ENCODE measurements at regions not wholly inside any gene's neighbourhood (a gene's known extent, or its start where the extent isn't known, plus 50 kb on each side); places are given as distances from the start of the nearest gene placed in this dataset.

GRCh38 chr4:18803781-18804180 is 782.2 kb upstream of the LCORL start:
- TF ChIP-seq, protein P1, sequence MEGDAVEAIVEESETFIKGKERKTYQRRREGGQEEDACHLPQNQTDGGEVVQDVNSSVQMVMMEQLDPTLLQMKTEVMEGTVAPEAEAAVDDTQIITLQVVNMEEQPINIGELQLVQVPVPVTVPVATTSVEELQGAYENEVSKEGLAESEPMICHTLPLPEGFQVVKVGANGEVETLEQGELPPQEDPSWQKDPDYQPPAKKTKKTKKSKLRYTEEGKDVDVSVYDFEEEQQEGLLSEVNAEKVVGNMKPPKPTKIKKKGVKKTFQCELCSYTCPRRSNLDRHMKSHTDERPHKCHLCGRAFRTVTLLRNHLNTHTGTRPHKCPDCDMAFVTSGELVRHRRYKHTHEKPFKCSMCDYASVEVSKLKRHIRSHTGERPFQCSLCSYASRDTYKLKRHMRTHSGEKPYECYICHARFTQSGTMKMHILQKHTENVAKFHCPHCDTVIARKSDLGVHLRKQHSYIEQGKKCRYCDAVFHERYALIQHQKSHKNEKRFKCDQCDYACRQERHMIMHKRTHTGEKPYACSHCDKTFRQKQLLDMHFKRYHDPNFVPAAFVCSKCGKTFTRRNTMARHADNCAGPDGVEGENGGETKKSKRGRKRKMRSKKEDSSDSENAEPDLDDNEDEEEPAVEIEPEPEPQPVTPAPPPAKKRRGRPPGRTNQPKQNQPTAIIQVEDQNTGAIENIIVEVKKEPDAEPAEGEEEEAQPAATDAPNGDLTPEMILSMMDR (IDR thresholded peaks at IDR 0.05; ENCODE audit: insufficient read depth, low read length) = no peak
- no peak for TF ChIP-seq POLR2AphosphoS5 (IDR thresholded peaks at IDR 0.05; ENCODE audit: low read depth)
- no peak for TF ChIP-seq GABPA (IDR thresholded peaks at IDR 0.05; ENCODE audit: low read depth)
- no peak for TF ChIP-seq REST (IDR thresholded peaks at IDR 0.05; ENCODE audit: insufficient replicate concordance, low read depth)
- no peak for TF ChIP-seq SPI1 (IDR thresholded peaks at IDR 0.05; ENCODE audit: borderline replicate concordance, low read depth)

All from HL-60 (cell line).